ENCODE measurements at regions not wholly inside any gene's neighbourhood (a gene's known extent, or its start where the extent isn't known, plus 50 kb on each side); places are given as distances from the start of the nearest gene placed in this dataset.

DNA sequence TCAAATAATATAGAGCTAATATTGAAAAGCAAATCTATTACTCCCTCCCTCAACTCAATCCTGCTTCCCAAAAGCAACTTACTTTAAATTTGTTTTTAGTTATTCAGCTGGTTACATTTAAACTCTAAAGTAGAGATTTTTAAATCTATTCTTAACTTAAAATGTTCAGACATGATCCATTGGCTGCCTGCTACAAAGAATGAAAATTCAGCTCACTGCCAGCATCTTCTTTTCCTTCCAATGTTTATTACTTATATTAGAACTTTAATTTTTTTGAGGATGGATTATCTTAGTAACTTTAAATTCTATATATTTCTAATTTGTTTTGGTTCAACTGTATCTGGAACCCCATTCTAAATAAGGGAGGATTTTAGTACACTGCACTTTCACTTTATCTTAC lies 163.2 kb downstream of the TMEM167A start:
- no peak overlapping the region for H4K91ac ChIP-seq (replicated peaks; ENCODE audit: insufficient read length, low read length)

More for the DNA sequence above, 163.2 kb downstream of the TMEM167A start:
- H2BK5ac ChIP-seq (ENCODE audit: low read depth, low read length): no peak overlapping the region
- H2AFZ ChIP-seq (ENCODE audit: low read length): no peak overlapping the region
- ChIA-PET POLR2A (ENCODE audit: partially characterized antibody) (no interaction called here), CTCF (ENCODE audit: partially characterized antibody) (interaction anchor here (1.5 kb wide), 1 partner anchor 17 kb away, joined by 5 read pairs; no protein-coding TSS in a partner anchor)
- TF ChIP-seq, protein P1, sequence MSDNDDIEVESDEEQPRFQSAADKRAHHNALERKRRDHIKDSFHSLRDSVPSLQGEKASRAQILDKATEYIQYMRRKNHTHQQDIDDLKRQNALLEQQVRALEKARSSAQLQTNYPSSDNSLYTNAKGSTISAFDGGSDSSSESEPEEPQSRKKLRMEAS (IDR thresholded peaks at IDR 0.05): no peak
- TF ChIP-seq EP300 (IDR thresholded peaks at IDR 0.05; ENCODE audit: borderline replicate concordance in 1 of 2, low read depth in 2 of 2, low read length in 2 of 2) (no peak), RXRA (IDR thresholded peaks at IDR 0.05; ENCODE audit: insufficient read depth, low read depth, low read length) (no peak), TEAD4 (IDR thresholded peaks at IDR 0.05; ENCODE audit: low read depth, low read length) (no peak), POLR2AphosphoS5 (IDR thresholded peaks at IDR 0.05; ENCODE audit: low read depth, low read length) (no peak), TCF12 (IDR thresholded peaks at IDR 0.05; ENCODE audit: low read depth, low read length) (no peak), CTBP2 (IDR thresholded peaks at IDR 0.05; ENCODE audit: borderline replicate concordance, insufficient read depth, insufficient read length, low read length) (no peak), NRF1 (IDR thresholded peaks at IDR 0.05; ENCODE audit: low read depth, low read length) (no peak), KDM5A (IDR thresholded peaks at IDR 0.05; ENCODE audit: low read length) (no peak)
- TF ChIP-seq, protein P2, sequence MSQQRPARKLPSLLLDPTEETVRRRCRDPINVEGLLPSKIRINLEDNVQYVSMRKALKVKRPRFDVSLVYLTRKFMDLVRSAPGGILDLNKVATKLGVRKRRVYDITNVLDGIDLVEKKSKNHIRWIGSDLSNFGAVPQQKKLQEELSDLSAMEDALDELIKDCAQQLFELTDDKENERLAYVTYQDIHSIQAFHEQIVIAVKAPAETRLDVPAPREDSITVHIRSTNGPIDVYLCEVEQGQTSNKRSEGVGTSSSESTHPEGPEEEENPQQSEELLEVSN (IDR thresholded peaks at IDR 0.05): no peak
- no peaks in the 10 kb centered on the region for H4K20me1 ChIP-seq (replicated peaks in 1 of 2; ENCODE audit: control insufficient read depth in 1 of 2, insufficient read depth in 2 of 2, low read length in 2 of 2)
- H3K79me1 ChIP-seq (ENCODE audit: low read depth, low read length): no peaks in the 10 kb centered on the region; the same call in 1 of the 2 replicates
- no peak overlapping the region for H2AK5ac ChIP-seq (ENCODE audit: low read depth, low read length)
- H3K9me3 ChIP-seq (ENCODE audit: insufficient read depth in 2 of 2, low read depth in 1 of 2, low read length in 1 of 2): no peaks in the 10 kb centered on the region
- no peak overlapping the region for H3K27ac ChIP-seq (ENCODE audit: low read depth, low read length)
- no peak overlapping the region for H3K4me3 ChIP-seq (ENCODE audit: extremely low read depth in 1 of 4, insufficient read depth in 2 of 4, low read depth in 3 of 4, low read length in 4 of 4)
- peaks cover 0 to 5% (median 0%) of the 10 kb centered on the region in 4 experiments; a peak in 2 of 7 replicates for H3K4me1 ChIP-seq (replicated peaks in 1 of 4; ENCODE audit: control insufficient read depth in 3 of 4, insufficient read depth in 4 of 4, low read length in 3 of 4)
- H3K4ac ChIP-seq (replicated peaks; ENCODE audit: insufficient read length, low read depth, low read length): no peak overlapping the region
- H3K23ac ChIP-seq (ENCODE audit: insufficient read length): no peak overlapping the region
- H4K5ac ChIP-seq (ENCODE audit: insufficient read length, low read depth, low read length): no peak overlapping the region
- H3K27me3 ChIP-seq (replicated peaks in 1 of 4; ENCODE audit: control insufficient read depth in 3 of 4, extremely low read depth in 1 of 4, insufficient read depth in 3 of 4, low read length in 3 of 4): no peaks in the 10 kb centered on the region
- no peak overlapping the region for H4K8ac ChIP-seq (ENCODE audit: extremely low read depth, insufficient read depth, low read length)
- H2BK15ac ChIP-seq (ENCODE audit: low read length): no peak overlapping the region
- H3K36me3 ChIP-seq (ENCODE audit: control insufficient read depth in 2 of 4, insufficient read depth in 4 of 4, low read length in 3 of 4): no peaks in the 10 kb centered on the region
- H3K14ac ChIP-seq (ENCODE audit: insufficient read length): no peak overlapping the region
- H3K56ac ChIP-seq (replicated peaks; ENCODE audit: insufficient read length, low read depth, low read length): no peak overlapping the region
- H3K9ac ChIP-seq (replicated peaks in 1 of 4; ENCODE audit: extremely low read depth in 1 of 4, low read depth in 3 of 4, low read length in 3 of 4): no peak overlapping the region
- DNase-seq (ENCODE audit: low read depth in 1 of 2, low spot score in 2 of 2) (no peak), FAIRE-seq (no peak)
- H2BK120ac ChIP-seq (replicated peaks; ENCODE audit: low read depth, low read length): no peak overlapping the region
- H3K18ac ChIP-seq (ENCODE audit: extremely low read depth, low read length): no peak overlapping the region
- H2BK20ac ChIP-seq (ENCODE audit: low read length): no peak overlapping the region
- no peaks in the 10 kb centered on the region for H3K79me2 ChIP-seq (ENCODE audit: control insufficient read depth in 1 of 2, insufficient read depth in 2 of 2, low read length in 2 of 2)
- H3K4me2 ChIP-seq (ENCODE audit: insufficient read depth in 1 of 2, low read depth in 2 of 2, low read length in 2 of 2): no peak overlapping the region
- H3K23me2 ChIP-seq (ENCODE audit: low read depth, low read length): no peaks in the 10 kb centered on the region
- no peak overlapping the region for H2BK12ac ChIP-seq (ENCODE audit: low read depth, low read length)

All from H1 (cell line).